ENCODE measurements at regions not wholly inside any gene's neighbourhood (a gene's known extent, or its start where the extent isn't known, plus 50 kb on each side); places are given as distances from the start of the nearest gene placed in this dataset.

GRCh38 chr2:121125350-121125749, 159.7 kb downstream of the TFCP2L1 start:
- no peak for DNase-seq (ENCODE audit: low spot score)
- H3K27ac Mint-ChIP-seq = no peak overlapping the region
- H3K4me3 Mint-ChIP-seq = no peak overlapping the region
- H3K27me3 Mint-ChIP-seq (ENCODE audit: insufficient read depth) = peaks cover 3% of the 10 kb centered on the region
- H3K4me1 Mint-ChIP-seq (ENCODE audit: low read depth) = no peaks in the 10 kb centered on the region
- H3K9me3 Mint-ChIP-seq = no peaks in the 10 kb centered on the region
- H3K36me3 Mint-ChIP-seq (ENCODE audit: low read depth) = no peaks in the 10 kb centered on the region
- intact Hi-C loops (cut with micrococcal nuclease) = no loop called here

- Mint-ChIP-seq H3K4me3 (no peak overlapping the region), H3K9me3 (no peaks in the 10 kb centered on the region), H3K27me3 (ENCODE audit: insufficient read depth) (peaks cover 3% of the 10 kb centered on the region), H3K4me1 (ENCODE audit: low read depth) (no peaks in the 10 kb centered on the region), H3K27ac (no peak overlapping the region), H3K36me3 (ENCODE audit: low read depth) (no peaks in the 10 kb centered on the region)
- DNase-seq (ENCODE audit: low spot score) = no peak
- intact Hi-C loops (cut with micrococcal nuclease) = no loop called here
Observed at GRCh38 chr2:121128741-121129659, 156.0 kb downstream of the TFCP2L1 start.

- no peak for DNase-seq (ENCODE audit: low spot score)
- H3K9me3 Mint-ChIP-seq = no peaks in the 10 kb centered on the region
- H3K27me3 Mint-ChIP-seq (ENCODE audit: insufficient read depth) = peaks cover 3% of the 10 kb centered on the region
- no peak overlapping the region for H3K27ac Mint-ChIP-seq
- no peaks in the 10 kb centered on the region for H3K4me1 Mint-ChIP-seq (ENCODE audit: low read depth)
- H3K4me3 Mint-ChIP-seq = no peak overlapping the region
- no peaks in the 10 kb centered on the region for H3K36me3 Mint-ChIP-seq (ENCODE audit: low read depth)
- intact Hi-C loops (cut with micrococcal nuclease) = no loop called here
Observed at GRCh38 chr2:121129692-121130091, 155.3 kb downstream of the TFCP2L1 start.

DNA sequence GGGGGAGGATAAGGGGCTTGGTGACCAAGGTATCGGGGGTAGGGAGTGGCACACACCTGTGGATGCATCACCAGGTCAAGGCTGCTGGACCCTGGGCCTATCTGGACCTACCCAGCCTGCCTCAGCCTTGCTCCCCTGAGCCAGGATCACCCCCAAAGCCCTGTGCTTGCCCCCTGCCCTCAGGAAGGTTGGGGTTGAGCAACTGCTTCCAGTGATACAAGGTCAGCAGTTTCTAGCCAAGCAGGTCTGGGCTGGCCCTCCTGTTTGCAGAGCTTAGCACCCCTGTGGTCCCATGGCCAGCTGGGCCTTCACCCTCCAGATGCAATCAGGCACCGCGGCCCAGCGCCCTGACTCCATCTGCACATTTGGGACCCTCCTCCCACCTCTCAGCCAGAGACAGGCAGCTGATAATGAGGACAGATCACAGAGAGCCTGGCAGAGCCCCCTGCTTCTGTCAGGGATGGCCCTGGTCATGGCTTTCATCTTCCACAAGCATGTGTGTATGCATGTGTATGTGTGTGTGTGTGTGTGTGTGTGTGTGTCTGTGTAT, 154.6 kb downstream of the TFCP2L1 start:
- Mint-ChIP-seq H3K4me1 (ENCODE audit: low read depth) (no peaks in the 10 kb centered on the region), H3K36me3 (ENCODE audit: low read depth) (no peaks in the 10 kb centered on the region)

GRCh38 chr2:121131375-121131774, 153.6 kb downstream of the TFCP2L1 start:
- Mint-ChIP-seq H3K4me1 (ENCODE audit: low read depth) (no peaks in the 10 kb centered on the region), H3K36me3 (ENCODE audit: low read depth) (no peaks in the 10 kb centered on the region), H3K9me3 (no peaks in the 10 kb centered on the region), H3K4me3 (no peak overlapping the region), H3K27ac (no peak overlapping the region), H3K27me3 (ENCODE audit: insufficient read depth) (peaks cover 3% of the 10 kb centered on the region)
- intact Hi-C loops (cut with micrococcal nuclease) = no loop called here
- DNase-seq (ENCODE audit: low spot score) = no peak

More for the DNA sequence above, 154.6 kb downstream of the TFCP2L1 start:
- Mint-ChIP-seq H3K9me3 (no peaks in the 10 kb centered on the region), H3K27ac (no peak overlapping the region), H3K27me3 (ENCODE audit: insufficient read depth) (peaks cover 3% of the 10 kb centered on the region), H3K4me3 (no peak overlapping the region)
- DNase-seq (ENCODE audit: low spot score) = no peak
- intact Hi-C loops (cut with micrococcal nuclease) = no loop called here

DNA sequence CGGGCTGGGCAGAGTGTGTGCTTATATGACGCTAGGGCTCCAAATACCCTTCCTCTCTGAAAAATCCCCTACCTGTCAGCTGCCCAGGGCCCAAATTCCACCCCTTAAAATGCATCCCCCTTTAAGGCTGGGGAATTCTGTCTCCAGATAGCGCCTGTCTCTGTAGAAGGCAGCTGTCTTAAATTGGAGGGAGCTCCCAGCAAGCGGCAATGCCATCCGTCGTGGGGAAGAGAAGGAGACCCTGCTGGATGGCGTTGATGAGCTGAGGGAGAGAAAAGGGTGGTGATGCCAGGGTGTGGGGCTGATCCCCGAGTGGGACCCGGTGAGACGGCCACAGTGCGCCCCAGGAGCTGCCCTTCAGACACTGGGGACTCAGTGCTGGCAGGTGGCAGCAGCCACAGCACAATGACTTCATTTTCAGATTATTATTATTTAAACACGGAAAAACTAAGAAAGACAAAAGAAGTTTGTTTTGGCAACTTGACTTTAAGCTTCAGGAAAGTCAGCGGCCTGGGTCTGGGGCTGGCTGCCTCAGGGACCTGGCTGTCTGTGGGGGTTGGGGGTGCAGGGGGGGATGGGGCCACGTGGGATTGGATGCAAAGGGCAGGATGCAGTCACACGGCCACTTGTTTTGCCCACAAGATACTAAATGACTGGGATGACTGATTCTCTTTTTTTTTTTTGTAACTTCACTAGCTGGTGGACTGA, 152.8 kb downstream of the TFCP2L1 start:
- Mint-ChIP-seq H3K9me3 (no peaks in the 10 kb centered on the region), H3K4me1 (ENCODE audit: low read depth) (no peaks in the 10 kb centered on the region), H3K36me3 (ENCODE audit: low read depth) (no peaks in the 10 kb centered on the region), H3K4me3 (no peak overlapping the region), H3K27me3 (ENCODE audit: insufficient read depth) (peaks cover 3% of the 10 kb centered on the region), H3K27ac (no peak overlapping the region)
- DNase-seq (ENCODE audit: low spot score) = no peak
- intact Hi-C loops (cut with micrococcal nuclease) = no loop called here

GRCh38 chr2:121132762-121133107, 152.3 kb downstream of the TFCP2L1 start:
- Mint-ChIP-seq H3K27me3 (ENCODE audit: insufficient read depth) (peaks cover 3% of the 10 kb centered on the region), H3K9me3 (no peaks in the 10 kb centered on the region), H3K4me1 (ENCODE audit: low read depth) (no peaks in the 10 kb centered on the region), H3K36me3 (ENCODE audit: low read depth) (no peaks in the 10 kb centered on the region), H3K27ac (no peak overlapping the region), H3K4me3 (no peak overlapping the region)
- DNase-seq (ENCODE audit: low spot score) = no peak
- intact Hi-C loops (cut with micrococcal nuclease) = no loop called here

DNA sequence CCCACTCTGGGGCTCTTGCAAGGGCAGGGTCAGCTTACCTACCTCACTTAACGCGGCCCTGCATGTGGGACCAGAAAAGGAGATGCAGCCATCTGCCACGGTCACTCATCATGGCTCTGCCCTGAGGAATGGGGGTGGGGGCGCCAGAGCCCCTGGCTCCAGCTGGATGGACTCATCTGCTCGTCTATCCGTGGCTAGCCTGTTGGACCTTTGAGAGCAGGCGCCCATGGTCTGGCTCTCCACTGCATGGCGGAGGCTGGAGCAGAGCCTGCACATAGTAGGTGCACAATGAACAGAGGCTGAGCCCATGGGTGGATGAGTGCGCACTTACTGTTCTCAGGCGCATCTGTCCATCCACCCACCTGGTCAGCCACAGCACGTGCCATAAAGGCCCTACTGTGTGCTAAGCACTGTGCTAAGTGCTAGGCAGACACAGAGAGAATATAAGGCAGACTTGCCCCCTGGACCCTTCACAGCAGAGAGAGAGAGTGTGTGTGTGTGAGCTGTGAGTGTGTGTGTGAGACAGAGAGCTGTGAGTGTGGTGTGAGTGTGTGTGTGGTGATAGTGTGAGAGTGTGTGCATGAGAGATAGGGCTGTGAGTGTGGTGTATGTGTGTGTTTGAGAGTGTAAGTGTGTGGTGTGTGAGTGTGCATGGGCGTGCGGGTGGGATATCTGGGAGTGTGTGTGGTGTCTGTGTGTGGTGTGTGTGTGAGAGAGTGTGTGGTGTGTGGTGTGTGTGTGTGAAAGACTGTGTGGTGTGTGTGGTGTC, 151.3 kb downstream of the TFCP2L1 start:
- Mint-ChIP-seq H3K9me3 (no peaks in the 10 kb centered on the region), H3K27ac (no peak overlapping the region), H3K4me3 (no peak overlapping the region), H3K27me3 (ENCODE audit: insufficient read depth) (peaks cover 2% of the 10 kb centered on the region), H3K36me3 (ENCODE audit: low read depth) (no peaks in the 10 kb centered on the region), H3K4me1 (ENCODE audit: low read depth) (no peaks in the 10 kb centered on the region)
- no peak for DNase-seq (ENCODE audit: low spot score)
- intact Hi-C loops (cut with micrococcal nuclease) = no loop called here

- Mint-ChIP-seq H3K36me3 (ENCODE audit: low read depth) (no peaks in the 10 kb centered on the region), H3K4me3 (no peak overlapping the region), H3K27ac (no peak overlapping the region), H3K9me3 (no peaks in the 10 kb centered on the region), H3K27me3 (ENCODE audit: insufficient read depth) (peaks cover 2% of the 10 kb centered on the region), H3K4me1 (ENCODE audit: low read depth) (no peaks in the 10 kb centered on the region)
- no peak for DNase-seq (ENCODE audit: low spot score)
- intact Hi-C loops (cut with micrococcal nuclease) = no loop called here
Observed at GRCh38 chr2:121134728-121135127, 150.3 kb downstream of the TFCP2L1 start.

DNA sequence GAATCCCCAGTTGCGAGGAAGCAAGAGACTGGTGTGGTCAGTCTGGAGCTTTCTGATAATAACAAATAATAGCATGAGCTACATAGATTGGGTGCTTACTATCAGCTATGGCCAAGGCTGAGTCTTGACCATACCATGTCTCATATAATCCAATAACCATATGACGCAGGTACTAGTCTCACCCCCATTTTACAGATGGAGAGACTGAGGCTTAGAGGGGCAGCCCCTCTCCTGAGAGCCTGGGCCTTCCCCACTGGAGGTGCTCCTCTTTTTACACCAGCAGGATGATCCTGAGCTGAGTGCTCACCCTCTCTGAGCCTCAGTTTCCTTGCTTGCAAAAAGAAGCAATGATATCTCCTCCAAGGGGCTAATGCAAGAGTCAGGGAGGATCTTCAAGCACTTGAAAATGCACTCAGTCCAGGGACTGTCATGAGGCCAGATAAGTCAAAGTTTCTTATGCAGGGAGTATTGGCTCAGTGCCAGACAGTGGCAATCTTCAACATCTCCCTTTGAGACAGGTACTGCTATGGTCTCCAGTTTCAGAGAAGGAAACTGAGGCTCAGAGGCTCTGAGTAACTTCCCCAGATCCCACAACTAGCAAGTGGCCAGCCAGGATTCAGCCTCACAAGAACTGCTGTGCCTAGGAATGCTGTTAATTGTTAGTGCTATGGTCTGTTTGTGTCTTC, 149.7 kb downstream of the TFCP2L1 start:
- no peak overlapping the region for H3K4me3 Mint-ChIP-seq
- no peak for DNase-seq (ENCODE audit: low spot score)
- H3K27ac Mint-ChIP-seq = no peak overlapping the region
- H3K4me1 Mint-ChIP-seq (ENCODE audit: low read depth) = no peaks in the 10 kb centered on the region
- no peaks in the 10 kb centered on the region for H3K9me3 Mint-ChIP-seq
- no peaks in the 10 kb centered on the region for H3K36me3 Mint-ChIP-seq (ENCODE audit: low read depth)
- intact Hi-C loops (cut with micrococcal nuclease) = no loop called here
- peaks cover 2% of the 10 kb centered on the region for H3K27me3 Mint-ChIP-seq (ENCODE audit: insufficient read depth)

DNA sequence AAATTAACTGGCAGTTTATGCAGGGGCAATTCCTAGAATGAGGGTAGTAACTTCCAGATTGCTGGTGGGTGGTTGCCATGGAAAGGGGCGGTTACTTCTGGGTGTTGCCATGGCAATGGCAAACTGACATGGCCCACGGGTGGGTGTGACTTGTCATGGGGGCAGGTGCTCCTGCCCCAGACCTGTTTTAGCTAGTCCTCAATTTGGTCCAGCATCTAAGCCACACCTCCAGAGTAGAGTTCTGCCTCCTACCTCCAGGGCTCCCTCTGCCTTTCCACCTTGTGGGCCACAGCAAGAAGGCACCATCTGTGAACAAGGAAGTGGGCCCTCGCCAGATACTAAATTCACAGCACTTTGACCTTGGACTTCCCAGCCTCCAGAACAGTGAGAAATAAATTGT, 148.7 kb downstream of the TFCP2L1 start:
- Mint-ChIP-seq H3K27ac (no peak overlapping the region), H3K27me3 (ENCODE audit: insufficient read depth) (peaks cover 2% of the 10 kb centered on the region), H3K4me3 (no peak overlapping the region), H3K36me3 (ENCODE audit: low read depth) (no peaks in the 10 kb centered on the region), H3K4me1 (ENCODE audit: low read depth) (no peaks in the 10 kb centered on the region), H3K9me3 (no peaks in the 10 kb centered on the region)
- DNase-seq (ENCODE audit: low spot score) = no peak
- intact Hi-C loops (cut with micrococcal nuclease) = no loop called here

GRCh38 chr2:121137571-121137970, 147.4 kb downstream of the TFCP2L1 start:
- intact Hi-C loops (cut with micrococcal nuclease) = no loop called here
- Mint-ChIP-seq H3K27me3 (ENCODE audit: insufficient read depth) (peaks cover 2% of the 10 kb centered on the region), H3K4me3 (no peak overlapping the region), H3K4me1 (ENCODE audit: low read depth) (no peaks in the 10 kb centered on the region), H3K27ac (no peak overlapping the region), H3K36me3 (ENCODE audit: low read depth) (no peaks in the 10 kb centered on the region), H3K9me3 (no peaks in the 10 kb centered on the region)
- DNase-seq (ENCODE audit: low spot score) = no peak
